ENCODE measurements at regions not wholly inside any gene's neighbourhood (a gene's known extent, or its start where the extent isn't known, plus 50 kb on each side); places are given as distances from the start of the nearest gene placed in this dataset.

DNA sequence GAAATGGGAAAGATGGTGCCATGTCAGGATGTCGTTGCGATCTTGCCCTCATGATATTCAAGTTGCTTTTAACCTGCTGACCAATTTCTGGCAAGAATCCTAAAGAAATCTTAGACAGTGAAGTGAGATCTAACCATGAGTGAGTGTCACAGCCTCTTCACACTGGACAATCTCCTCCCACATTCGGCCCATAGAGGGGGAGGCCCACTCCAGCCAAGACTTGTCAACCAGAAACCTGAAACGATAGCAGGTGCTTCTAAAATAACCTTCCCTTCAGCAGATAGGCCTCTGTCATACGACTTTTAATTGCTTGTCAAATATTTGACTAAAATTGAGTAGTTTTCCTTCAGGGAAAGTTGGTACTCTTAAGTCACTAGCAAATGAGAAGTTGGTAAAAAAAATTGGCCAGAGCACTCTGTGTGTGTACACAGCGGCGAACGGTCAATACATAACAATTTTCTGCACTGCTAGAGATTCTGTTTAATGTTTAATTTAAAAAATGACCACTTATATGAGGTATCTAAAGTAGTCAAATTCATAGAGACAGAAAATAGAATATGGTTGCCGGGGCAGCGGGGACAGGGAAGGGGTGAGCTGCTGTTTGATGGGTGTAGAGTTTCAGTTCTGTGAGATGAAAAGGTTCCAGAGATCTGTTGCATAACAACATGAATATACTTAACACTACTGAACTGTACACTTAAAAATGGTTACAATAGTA lies 110.2 kb downstream of the VAPA start:
- Histone ChIP-seq H4K91ac (ENCODE audit: insufficient read depth, low read depth, low read length) (no peak overlapping the region), H3K4ac (ENCODE audit: low read depth, low read length) (no peak overlapping the region), H3K27ac (ENCODE audit: insufficient read depth, low read length) (no peak overlapping the region), H2BK20ac (ENCODE audit: low read depth, low read length) (no peak overlapping the region), H3K4me3 (ENCODE audit: insufficient read depth, low read depth, low read length) (no peak overlapping the region), H3K4me1 (ENCODE audit: control insufficient read depth, insufficient read depth, low read length) (no peaks in the 10 kb centered on the region; the same call in 1 of the 2 replicates), H3K23ac (ENCODE audit: low read depth, low read length) (no peak overlapping the region), H3K9me3 (ENCODE audit: control insufficient read depth, insufficient read depth, low read length) (no peaks in the 10 kb centered on the region), H3K18ac (ENCODE audit: low read depth, low read length) (no peak overlapping the region), H4K8ac (ENCODE audit: low read depth in 2 of 2, low read length in 2 of 2) (no peak overlapping the region), H2AK5ac (ENCODE audit: low read depth, low read length) (no peak overlapping the region), H4K20me1 (ENCODE audit: insufficient read depth, low read length) (no peaks in the 10 kb centered on the region), H3K79me1 (ENCODE audit: low read depth in 1 of 2, low read length in 2 of 2) (no peaks in the 10 kb centered on the region), H2AFZ (replicated peaks; ENCODE audit: low read length, poor library complexity) (no peak overlapping the region), H4K5ac (ENCODE audit: low read depth, low read length) (no peak overlapping the region), H3K36me3 (ENCODE audit: control insufficient read depth, insufficient read depth, low read length) (no peaks in the 10 kb centered on the region), H3K4me2 (ENCODE audit: low read depth, low read length) (no peak overlapping the region), H2AK9ac (replicated peaks; ENCODE audit: low read depth, low read length, poor library complexity) (no peak overlapping the region), H2BK5ac (ENCODE audit: low read depth, low read length, poor library complexity, severe bottlenecking) (no peak overlapping the region), H3K27me3 (ENCODE audit: control insufficient read depth, insufficient read depth, low read length) (peaks cover 4% of the 10 kb centered on the region), H3K14ac (replicated peaks; ENCODE audit: low read depth, low read length) (no peak overlapping the region), H3K9me1 (ENCODE audit: insufficient read depth, low read length) (no peaks in the 10 kb centered on the region), H3K56ac (ENCODE audit: extremely low read depth, insufficient read depth, low read length) (no peak overlapping the region), H3K9ac (ENCODE audit: low read depth, low read length) (no peak overlapping the region), H2BK120ac (ENCODE audit: low read depth, low read length) (no peak overlapping the region), H2BK15ac (ENCODE audit: low read depth, low read length) (no peak overlapping the region)
- ATAC-seq (ENCODE audit: low read depth) (no peak), DNase-seq (no peak)
- no TSS peak for BruUV-seq (replicated peaks)
- CTCF ChIA-PET = no interaction called here
- WGBS, 2 experiments (ENCODE audit: extremely low coverage in 2 of 2, insufficient read length in 1 of 2) = no CpG with 5 or more reads among the region's 10 CpGs
- in situ Hi-C loops (cut with MboI; ENCODE audit: low sequenced_read_pairs) (no loop called here), dilution Hi-C loops (cut with HindIII; ENCODE audit: low sequenced_read_pairs, unreplicated experiment) (no loop called here), intact Hi-C loops (cut with micrococcal nuclease) (no loop called here)
- POLR2A ChIA-PET (ENCODE audit: unreplicated experiment) = no interaction called here
- TF ChIP-seq SMC3 (IDR thresholded peaks at IDR 0.05; ENCODE audit: low read depth, low read length) (no peak), RFX5 (IDR thresholded peaks at IDR 0.05; ENCODE audit: low read depth, low read length) (no peak), MXI1 (IDR thresholded peaks at IDR 0.05; ENCODE audit: borderline replicate concordance, low read depth, low read length) (no peak), RAD21 (IDR thresholded peaks at IDR 0.05; ENCODE audit: low read length) (no peak), POLR2A (IDR thresholded peaks at IDR 0.05; ENCODE audit: low read depth, low read length) (no peak), NFE2L2 (IDR thresholded peaks at IDR 0.05; ENCODE audit: low read depth, low read length) (no peak), MAZ (IDR thresholded peaks at IDR 0.05; ENCODE audit: borderline replicate concordance, low read depth, low read length) (no peak), FOS (IDR thresholded peaks at IDR 0.05; ENCODE audit: low read depth, low read length) (no peak), BHLHE40 (IDR thresholded peaks at IDR 0.05; ENCODE audit: low read depth, low read length) (no peak), CEBPB (IDR thresholded peaks at IDR 0.05; ENCODE audit: low read depth, low read length) (no peak)
- TF ChIP-seq, protein P1, sequence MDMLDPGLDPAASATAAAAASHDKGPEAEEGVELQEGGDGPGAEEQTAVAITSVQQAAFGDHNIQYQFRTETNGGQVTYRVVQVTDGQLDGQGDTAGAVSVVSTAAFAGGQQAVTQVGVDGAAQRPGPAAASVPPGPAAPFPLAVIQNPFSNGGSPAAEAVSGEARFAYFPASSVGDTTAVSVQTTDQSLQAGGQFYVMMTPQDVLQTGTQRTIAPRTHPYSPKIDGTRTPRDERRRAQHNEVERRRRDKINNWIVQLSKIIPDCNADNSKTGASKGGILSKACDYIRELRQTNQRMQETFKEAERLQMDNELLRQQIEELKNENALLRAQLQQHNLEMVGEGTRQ (IDR thresholded peaks at IDR 0.05; ENCODE audit: low read depth, low read length) = no peak
- TF ChIP-seq, protein P2, sequence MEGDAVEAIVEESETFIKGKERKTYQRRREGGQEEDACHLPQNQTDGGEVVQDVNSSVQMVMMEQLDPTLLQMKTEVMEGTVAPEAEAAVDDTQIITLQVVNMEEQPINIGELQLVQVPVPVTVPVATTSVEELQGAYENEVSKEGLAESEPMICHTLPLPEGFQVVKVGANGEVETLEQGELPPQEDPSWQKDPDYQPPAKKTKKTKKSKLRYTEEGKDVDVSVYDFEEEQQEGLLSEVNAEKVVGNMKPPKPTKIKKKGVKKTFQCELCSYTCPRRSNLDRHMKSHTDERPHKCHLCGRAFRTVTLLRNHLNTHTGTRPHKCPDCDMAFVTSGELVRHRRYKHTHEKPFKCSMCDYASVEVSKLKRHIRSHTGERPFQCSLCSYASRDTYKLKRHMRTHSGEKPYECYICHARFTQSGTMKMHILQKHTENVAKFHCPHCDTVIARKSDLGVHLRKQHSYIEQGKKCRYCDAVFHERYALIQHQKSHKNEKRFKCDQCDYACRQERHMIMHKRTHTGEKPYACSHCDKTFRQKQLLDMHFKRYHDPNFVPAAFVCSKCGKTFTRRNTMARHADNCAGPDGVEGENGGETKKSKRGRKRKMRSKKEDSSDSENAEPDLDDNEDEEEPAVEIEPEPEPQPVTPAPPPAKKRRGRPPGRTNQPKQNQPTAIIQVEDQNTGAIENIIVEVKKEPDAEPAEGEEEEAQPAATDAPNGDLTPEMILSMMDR (conservative IDR thresholded peaks at IDR 0.05; ENCODE audit: low read depth, low read length) = no peak
- TF ChIP-seq, protein P3, sequence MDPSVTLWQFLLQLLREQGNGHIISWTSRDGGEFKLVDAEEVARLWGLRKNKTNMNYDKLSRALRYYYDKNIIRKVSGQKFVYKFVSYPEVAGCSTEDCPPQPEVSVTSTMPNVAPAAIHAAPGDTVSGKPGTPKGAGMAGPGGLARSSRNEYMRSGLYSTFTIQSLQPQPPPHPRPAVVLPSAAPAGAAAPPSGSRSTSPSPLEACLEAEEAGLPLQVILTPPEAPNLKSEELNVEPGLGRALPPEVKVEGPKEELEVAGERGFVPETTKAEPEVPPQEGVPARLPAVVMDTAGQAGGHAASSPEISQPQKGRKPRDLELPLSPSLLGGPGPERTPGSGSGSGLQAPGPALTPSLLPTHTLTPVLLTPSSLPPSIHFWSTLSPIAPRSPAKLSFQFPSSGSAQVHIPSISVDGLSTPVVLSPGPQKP (IDR thresholded peaks at IDR 0.05; ENCODE audit: borderline replicate concordance, low read depth, low read length) = no peak

Data from IMR-90 (cell line).